Common myeloid progenitor, CD34-positive (primary cell): ENCODE measurements at regions not wholly inside any gene's neighbourhood (a gene's known extent, or its start where the extent isn't known, plus 50 kb on each side); places are given as distances from the start of the nearest gene placed in this dataset.

Source experiments
- CTCF ChIA-PET: fragments of 350-600 bp; sonication (Branson Sonifier 250); formaldehyde crosslinking; loops from one replicate; lab custom pipeline; 2021; ENCODE audit warnings: antibody characterized with exemption; lab: Charles Lee
- POLR2A ChIA-PET: fragments of 350-600 bp; sonication (Branson Sonifier 250); formaldehyde crosslinking; loops from one replicate; lab custom pipeline; 2021; ENCODE audit warnings: antibody characterized with exemption; lab: Charles Lee
- DNase-seq, 3 donors: peaks; one replicate each; pipeline versions ENCODE4 v3.0.0 to v3.0.0-alpha.2; 2013
- H3K27ac ChIP-seq, 2 experiments: 1 replicate in 1 of 2; 2 replicates in 1 of 2; pipeline ENCODE4 v1.7.0; 2013; ENCODE audit warnings: inconsistent platforms in 2 of 2, low read length in 2 of 2, mild to moderate bottlenecking in 2 of 2, low read depth in 1 of 2, moderate library complexity in 1 of 2; ENCODE audit not compliant: severe bottlenecking in 2 of 2, insufficient read depth in 1 of 2, poor library complexity in 1 of 2
- H3K27me3 ChIP-seq, 5 experiments: replicated peaks in 2 of 5; 1 replicate in 3 of 5; 2 replicates in 2 of 5; pipeline versions ENCODE4 v1.6.1 to v1.7.0; 2013; ENCODE audit warnings: low read length in 4 of 5, mild to moderate bottlenecking in 2 of 5, moderate library complexity in 2 of 5, inconsistent platforms in 1 of 5; ENCODE audit not compliant: insufficient read depth in 5 of 5, control insufficient read depth in 4 of 5
- H3K36me3 ChIP-seq, 4 experiments: 1 replicate in 2 of 4; 2 replicates in 2 of 4; pipeline versions ENCODE4 v1.6.1 to v1.7.0; 2013; ENCODE audit warnings: low read length in 3 of 4, control low read depth in 1 of 4, mild to moderate bottlenecking in 1 of 4; ENCODE audit not compliant: control insufficient read depth in 4 of 4, insufficient read depth in 4 of 4
- H3K4me1 ChIP-seq, 4 experiments: 1 replicate in 3 of 4; 2 replicates in 1 of 4; pipeline versions ENCODE4 v1.6.1 to v1.7.1; 2013; ENCODE audit warnings: low read length in 3 of 4, mild to moderate bottlenecking in 3 of 4, control low read depth in 1 of 4, inconsistent platforms in 1 of 4, moderate library complexity in 1 of 4; ENCODE audit not compliant: control insufficient read depth in 4 of 4, insufficient read depth in 4 of 4; ENCODE audit errors: control extremely low read depth in 1 of 4
- H3K4me3 ChIP-seq, 7 experiments: 1 replicate in 4 of 7; 2 replicates in 3 of 7; pipeline versions ENCODE4 v1.5.1 to v1.7.0; 2013; ENCODE audit warnings: mild to moderate bottlenecking in 7 of 7, low read length in 6 of 7, moderate library complexity in 6 of 7, inconsistent platforms in 2 of 7, low read depth in 2 of 7, control low read depth in 1 of 7; ENCODE audit not compliant: insufficient read depth in 4 of 7, control insufficient read depth in 1 of 7; ENCODE audit errors: extremely low read depth in 1 of 7
- H3K9me3 ChIP-seq, 5 experiments: 1 replicate in 4 of 5; 2 replicates in 1 of 5; pipeline versions ENCODE4 v1.6.1 to v1.7.1; 2013; ENCODE audit warnings: low read length in 4 of 5, mild to moderate bottlenecking in 2 of 5, inconsistent platforms in 1 of 5, low read depth in 1 of 5, moderate library complexity in 1 of 5; ENCODE audit not compliant: control insufficient read depth in 4 of 5, insufficient read depth in 2 of 5; ENCODE audit errors: control extremely low read depth in 1 of 5
- WGBS: methylation state at CpG from one replicate; pipeline ENCODE4 v1.1.5; 2013; ENCODE audit not compliant: insufficient coverage; 5-methylcytosine and 5-hydroxymethylcytosine counted together

- CTCF ChIA-PET: interaction anchor here (2.0 kb wide), 1 partner anchor 19 kb away, joined by 4 read pairs; no protein-coding TSS in a partner anchor
- DNase-seq: no peak
- Histone ChIP-seq H3K27me3 (no peaks in the 10 kb centered on the region), H3K4me1 (peaks cover under 1 to 16% (median 6%) of the 10 kb centered on the region in 4 experiments), H3K9me3 (no peaks in the 10 kb centered on the region), H3K36me3 (no peaks in the 10 kb centered on the region), H3K27ac (no peak overlapping the region), H3K4me3 (no peak overlapping the region)
- WGBS: 100% methylated on average over 2 of the region's 3 CpGs
- POLR2A ChIA-PET: no interaction called here
These were observed 286.1 kb downstream of the SPRY2 start for GRCh38 chr13:80054806-80055205.

DNA sequence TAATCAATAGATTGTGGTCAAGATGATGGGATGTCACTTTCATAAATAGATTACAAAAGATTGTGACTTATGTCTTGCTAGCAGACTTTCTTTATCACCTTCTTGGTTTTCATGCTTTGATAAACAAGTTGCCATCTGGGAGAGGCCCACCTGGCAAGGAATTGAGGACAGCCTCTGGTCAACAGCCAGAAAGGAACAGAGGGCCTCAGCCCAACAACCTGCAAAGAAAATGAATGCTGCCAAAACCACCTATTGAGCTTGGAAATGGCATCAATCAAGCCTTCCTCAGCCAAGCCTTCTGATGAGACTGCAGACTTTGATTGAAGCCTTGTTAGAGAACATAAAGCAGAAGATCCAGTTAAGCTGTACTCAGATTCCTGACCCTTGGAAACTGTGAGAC is 288.6 kb downstream of the SPRY2 start:
- H3K9me3 ChIP-seq: no peaks in the 10 kb centered on the region
- DNase-seq: no peak
- POLR2A ChIA-PET: no interaction called here
- H3K4me3 ChIP-seq: no peak overlapping the region
- no peak overlapping the region for H3K27ac ChIP-seq
- no peaks in the 10 kb centered on the region for H3K27me3 ChIP-seq
- no peaks in the 10 kb centered on the region for H3K36me3 ChIP-seq
- peaks cover 13 to 35% (median 21%) of the 10 kb centered on the region in 4 experiments for H3K4me1 ChIP-seq
- CTCF ChIA-PET: no interaction called here

- Histone ChIP-seq H3K4me3 (no peak overlapping the region), H3K4me1 (peaks cover 13 to 36% (median 22%) of the 10 kb centered on the region in 4 experiments)
- CTCF ChIA-PET: no interaction called here
These were observed 290.7 kb downstream of the SPRY2 start for GRCh38 chr13:80050252-80050651.

DNA sequence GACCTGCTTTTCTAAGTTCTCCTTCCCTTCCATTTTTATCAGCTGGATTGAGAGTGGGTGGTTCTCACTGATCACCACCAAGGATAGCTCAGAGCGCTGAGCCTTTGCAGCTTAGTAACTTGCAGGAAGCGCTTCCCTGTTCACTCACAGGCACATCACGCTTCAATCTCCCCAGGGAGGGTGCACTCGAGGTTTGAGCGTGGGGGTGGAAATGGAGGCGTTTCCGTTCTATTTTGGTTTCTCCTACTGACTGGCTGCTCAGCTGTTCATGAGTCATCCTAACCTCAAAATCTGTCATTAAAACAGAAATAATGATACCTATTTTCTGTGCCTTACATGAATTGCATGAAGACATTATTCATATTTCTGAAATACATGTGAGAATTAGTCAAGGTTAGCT is 292.1 kb downstream of the SPRY2 start:
- Histone ChIP-seq H3K9me3 (no peaks in the 10 kb centered on the region), H3K27me3 (no peaks in the 10 kb centered on the region), H3K4me1 (peaks cover 13 to 36% (median 22%) of the 10 kb centered on the region in 4 experiments), H3K27ac (no peak overlapping the region), H3K4me3 (peak overlapping the region in 1 of 7 experiments; percentile 56), H3K36me3 (no peaks in the 10 kb centered on the region)
- 0% methylated on average over 6 of the region's 7 CpGs for WGBS
- CTCF ChIA-PET: interaction anchor here (1.0 to 1.2 kb wide), 2 partner anchors 10 to 12 kb away, joined by 3 read pairs; no protein-coding TSS in a partner anchor
- POLR2A ChIA-PET: no interaction called here
- peak; percentile 87 to 96 (median 95) for DNase-seq

More at GRCh38 chr13:80050252-80050651, 290.7 kb downstream of the SPRY2 start:
- H3K9me3 ChIP-seq: no peaks in the 10 kb centered on the region
- H3K27ac ChIP-seq: no peak overlapping the region
- H3K36me3 ChIP-seq: no peaks in the 10 kb centered on the region
- no peak for DNase-seq
- no peaks in the 10 kb centered on the region for H3K27me3 ChIP-seq
- WGBS: no CpG with 5 or more reads among the region's 1 CpG
- POLR2A ChIA-PET: interaction anchor here (0.6 kb wide), 1 partner anchor 255 kb away, joined by 6 read pairs; no protein-coding TSS in a partner anchor

GRCh38 chr13:80048030-80048429 is 292.9 kb downstream of the SPRY2 start:
- no CpG with 5 or more reads among the region's 1 CpG for WGBS
- Histone ChIP-seq H3K27ac (no peak overlapping the region), H3K4me3 (no peak overlapping the region), H3K27me3 (no peaks in the 10 kb centered on the region), H3K4me1 (peaks cover 13 to 36% (median 22%) of the 10 kb centered on the region in 4 experiments), H3K9me3 (no peaks in the 10 kb centered on the region), H3K36me3 (no peaks in the 10 kb centered on the region)
- ChIA-PET CTCF (interaction anchor here (1.8 kb wide), 1 partner anchor 9 kb away, joined by 3 read pairs; no protein-coding TSS in a partner anchor), POLR2A (interaction anchor here (0.6 kb wide), 1 partner anchor 81 kb away, joined by 6 read pairs; no protein-coding TSS in a partner anchor)
- no peak for DNase-seq

DNA sequence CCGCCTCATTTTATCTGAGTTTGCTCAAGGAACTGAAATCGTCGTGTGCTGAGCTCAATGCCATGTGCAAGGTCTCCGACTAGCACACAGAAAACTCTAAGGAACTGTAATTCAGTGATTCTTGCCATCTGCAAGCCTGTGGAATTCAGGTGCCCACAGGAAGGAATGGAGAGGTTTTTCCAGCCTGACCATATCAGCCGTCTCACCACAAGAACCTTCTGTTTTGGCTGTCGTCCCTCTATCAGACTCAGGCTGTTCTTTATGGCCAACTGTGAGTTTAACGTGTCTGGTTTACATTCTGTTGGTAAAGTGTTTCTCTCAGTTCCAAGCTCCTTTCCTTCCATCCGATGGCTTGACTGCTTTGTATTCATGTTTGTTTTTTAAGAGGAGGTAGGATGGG is 293.5 kb downstream of the SPRY2 start:
- 62% methylated on average over 5 of the region's 8 CpGs for WGBS
- Histone ChIP-seq H3K4me3 (no peak overlapping the region), H3K4me1 (peaks cover 13 to 36% (median 22%) of the 10 kb centered on the region in 4 experiments), H3K9me3 (no peaks in the 10 kb centered on the region), H3K27me3 (no peaks in the 10 kb centered on the region), H3K36me3 (no peaks in the 10 kb centered on the region), H3K27ac (no peak overlapping the region)
- POLR2A ChIA-PET: no interaction called here
- CTCF ChIA-PET: interaction anchor here (1.8 kb wide), 1 partner anchor 9 kb away, joined by 3 read pairs; no protein-coding TSS in a partner anchor
- DNase-seq: peak in 1 of 3 donors; percentile 40

DNA sequence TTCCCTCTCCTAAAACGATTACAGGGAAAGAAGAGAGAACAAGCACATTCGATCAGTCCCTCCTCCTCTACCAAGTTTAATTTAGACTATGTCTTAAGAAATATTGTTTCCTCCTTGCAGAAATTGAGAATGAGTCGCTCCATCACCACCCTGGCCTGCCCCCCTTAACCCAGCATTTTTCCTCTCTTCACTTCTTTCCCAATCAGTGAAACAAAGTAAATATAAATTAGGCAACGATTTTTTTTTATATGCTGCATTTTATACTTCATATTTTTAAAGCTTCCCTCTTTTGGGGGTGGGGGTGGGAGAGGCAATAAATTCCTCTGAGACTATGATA is 300.0 kb downstream of the SPRY2 start:
- no peaks in the 10 kb centered on the region for H3K9me3 ChIP-seq
- no peak overlapping the region for H3K4me3 ChIP-seq
- no peaks in the 10 kb centered on the region for H3K27me3 ChIP-seq
- peaks cover 0 to 19% (median 2%) of the 10 kb centered on the region in 4 experiments for H3K4me1 ChIP-seq
- no peaks in the 10 kb centered on the region for H3K36me3 ChIP-seq
- no CpG with 5 or more reads among the region's 4 CpGs for WGBS
- no peak overlapping the region for H3K27ac ChIP-seq
- POLR2A ChIA-PET: no interaction called here
- no peak for DNase-seq
- CTCF ChIA-PET: no interaction called here
